ENCODE measurements at regions not wholly inside any gene's neighbourhood (a gene's known extent, or its start where the extent isn't known, plus 50 kb on each side); places are given as distances from the start of the nearest gene placed in this dataset.

DNA sequence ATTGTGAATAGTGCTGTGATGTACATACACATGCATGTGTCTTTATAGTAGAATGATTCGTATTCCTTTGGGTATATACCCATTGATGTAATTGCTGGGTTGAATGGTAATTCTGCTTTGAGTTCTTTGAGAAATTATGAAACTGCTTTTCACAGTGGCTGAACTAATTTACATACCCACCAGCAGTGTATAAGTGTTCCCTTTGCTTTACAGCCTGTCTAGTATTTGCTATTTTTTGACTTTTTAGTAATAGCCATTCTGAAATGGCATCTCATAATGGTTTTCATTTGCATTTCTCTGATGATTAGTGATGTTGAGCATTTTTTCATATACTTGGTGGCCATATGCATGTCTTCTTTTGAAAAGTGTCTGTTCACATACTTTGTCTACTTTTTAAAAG lies 54.5 kb upstream of the FAM78B start:
- DNase-seq (ENCODE audit: low read depth in 2 of 2): no peak

DNA sequence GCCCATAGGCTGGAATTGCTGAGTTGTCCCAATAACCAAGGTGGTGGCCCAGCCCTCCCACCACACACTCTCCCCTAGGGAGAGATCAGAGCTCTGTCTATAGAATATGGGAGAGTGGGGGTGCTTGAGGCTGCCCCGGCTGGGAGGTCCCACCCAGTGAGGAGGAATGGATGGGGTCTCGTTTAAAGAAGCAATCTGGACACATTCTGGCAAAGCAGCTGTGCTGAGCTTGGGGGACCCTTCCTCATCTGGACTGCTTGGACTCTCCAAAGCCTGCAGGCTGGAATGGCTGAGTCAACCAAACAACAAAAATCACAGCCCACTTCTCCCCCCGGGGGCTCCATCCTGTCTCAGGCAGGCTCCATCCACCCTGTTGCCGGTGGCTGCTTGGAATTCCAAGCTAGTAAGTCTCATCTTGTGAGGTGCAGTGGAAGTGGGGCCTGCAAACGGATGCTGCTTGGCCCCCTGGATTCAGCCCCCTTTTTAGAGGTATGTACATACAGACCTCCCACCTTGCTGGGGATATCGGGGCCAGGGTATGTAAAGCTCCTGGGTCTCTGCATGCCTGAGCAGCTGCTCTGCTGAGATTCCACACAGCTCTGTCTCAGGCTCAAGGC lies 67.1 kb upstream of the FAM78B start:
- no peak for DNase-seq (ENCODE audit: low read depth in 2 of 2)

DNA sequence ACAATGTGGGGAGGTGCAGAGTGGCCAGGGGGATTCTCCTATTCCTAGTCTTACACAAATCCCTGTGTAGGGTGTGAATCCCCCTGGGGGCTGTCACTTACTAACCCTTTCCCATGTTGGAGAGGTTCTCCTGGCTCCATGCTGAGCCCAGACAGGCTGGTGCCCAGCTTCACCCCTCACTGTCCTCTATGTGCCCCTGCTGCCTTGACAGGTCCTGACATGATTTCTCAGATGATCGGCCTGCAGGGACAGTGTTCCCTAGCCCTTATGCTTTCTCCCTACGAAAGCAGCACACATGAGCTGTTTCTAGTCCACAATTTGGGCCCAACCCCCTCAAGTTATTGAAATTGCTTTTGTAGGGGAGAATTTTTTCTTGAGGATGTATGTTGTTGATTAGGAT lies 68.9 kb upstream of the FAM78B start:
- no peak for DNase-seq (ENCODE audit: low read depth in 2 of 2)

DNA sequence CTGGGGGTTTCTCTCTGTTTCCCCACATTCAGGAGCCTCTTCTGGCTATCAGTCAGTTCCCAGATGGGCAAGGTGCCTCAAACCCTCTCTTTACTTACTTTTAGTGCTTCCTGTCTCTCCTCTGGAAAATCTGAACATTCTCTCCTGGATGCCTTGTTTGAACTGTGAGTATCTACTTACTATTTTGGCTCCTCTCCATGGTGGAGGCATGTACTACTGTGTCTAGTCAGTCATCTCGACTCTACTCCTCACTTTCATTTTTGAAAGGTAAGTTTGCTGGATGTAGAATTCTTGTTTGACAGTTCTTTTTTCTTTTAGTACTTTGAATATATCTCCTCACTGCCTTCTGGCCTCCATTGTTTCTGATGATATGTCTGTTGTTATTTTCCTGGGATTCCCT lies 70.9 kb upstream of the FAM78B start:
- no peak for DNase-seq (ENCODE audit: low read depth in 2 of 2)

DNA sequence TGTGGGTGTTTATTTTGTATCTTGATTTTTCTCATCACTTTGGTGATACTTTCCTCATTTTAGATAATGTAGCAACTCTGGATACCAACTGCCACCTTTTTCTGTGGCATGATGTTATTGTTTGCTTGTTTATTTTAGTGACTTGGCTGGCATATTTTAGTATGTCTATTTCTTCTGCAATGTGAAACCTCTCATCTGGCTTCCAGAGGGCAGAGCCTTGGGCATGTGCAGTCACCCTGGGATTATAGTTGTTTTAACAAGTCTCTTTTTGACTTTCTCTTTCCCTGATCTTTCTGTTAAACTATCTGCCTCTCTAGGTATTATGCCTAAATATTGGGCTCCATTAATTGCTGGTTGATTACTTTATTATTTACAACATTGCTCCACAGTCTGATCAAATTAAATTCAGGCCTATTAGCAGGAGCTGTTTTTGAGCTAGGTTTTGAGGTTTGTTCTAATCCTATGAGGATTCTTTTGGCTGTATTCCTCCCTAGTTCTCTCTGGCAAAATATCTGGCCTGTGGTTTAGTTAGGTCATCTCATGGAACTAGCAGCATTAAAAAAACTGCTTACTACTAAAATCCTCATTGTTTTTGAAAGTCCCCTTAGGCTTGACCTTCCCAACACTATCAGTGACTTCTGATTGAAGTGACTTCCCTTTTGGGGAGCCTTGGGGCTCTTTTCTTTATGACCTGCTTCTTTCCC lies 86.4 kb upstream of the FAM78B start:
- no peak for DNase-seq (ENCODE audit: low read depth in 2 of 2)

DNA sequence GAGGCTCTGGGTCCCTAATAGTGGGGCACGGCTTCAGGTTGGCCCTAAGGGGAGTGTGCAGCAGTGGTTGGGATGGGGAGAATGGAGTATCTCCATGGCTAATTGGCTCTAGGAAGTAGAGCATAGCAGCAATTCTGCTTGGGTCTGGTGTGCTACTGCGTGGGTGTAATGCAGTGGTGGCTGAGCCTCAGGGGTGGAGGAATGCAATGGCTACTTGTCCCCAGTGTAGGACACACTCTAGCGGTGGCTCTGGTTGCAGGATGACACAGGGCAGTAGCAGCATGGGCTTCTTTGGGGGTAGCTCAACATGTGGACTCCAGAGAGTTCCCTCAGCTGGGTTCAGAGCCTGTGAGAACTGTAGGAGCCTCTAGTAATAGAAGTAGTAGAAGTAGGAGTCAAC lies 91.2 kb upstream of the FAM78B start:
- no peak for DNase-seq (ENCODE audit: low read depth in 2 of 2)

DNA sequence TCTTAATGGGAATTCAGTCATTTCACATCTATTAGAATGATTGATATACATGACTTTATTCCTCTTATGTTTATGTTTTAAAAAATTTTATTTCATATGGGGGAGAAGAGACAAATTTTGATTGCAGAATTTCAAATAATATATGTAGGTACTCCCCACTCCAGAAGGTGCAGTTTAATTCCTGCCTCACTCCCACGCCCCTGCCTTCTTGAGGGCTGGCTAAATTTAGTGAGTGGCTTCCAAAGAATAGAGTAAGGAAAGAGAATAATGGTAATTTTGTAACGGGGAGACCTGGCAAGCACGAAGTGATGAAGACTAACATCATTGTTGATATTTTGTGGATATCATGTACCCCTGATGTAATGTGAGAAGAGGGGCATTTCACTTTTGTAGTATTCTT lies 94.7 kb upstream of the FAM78B start:
- no peak for DNase-seq (ENCODE audit: low read depth in 2 of 2)

DNA sequence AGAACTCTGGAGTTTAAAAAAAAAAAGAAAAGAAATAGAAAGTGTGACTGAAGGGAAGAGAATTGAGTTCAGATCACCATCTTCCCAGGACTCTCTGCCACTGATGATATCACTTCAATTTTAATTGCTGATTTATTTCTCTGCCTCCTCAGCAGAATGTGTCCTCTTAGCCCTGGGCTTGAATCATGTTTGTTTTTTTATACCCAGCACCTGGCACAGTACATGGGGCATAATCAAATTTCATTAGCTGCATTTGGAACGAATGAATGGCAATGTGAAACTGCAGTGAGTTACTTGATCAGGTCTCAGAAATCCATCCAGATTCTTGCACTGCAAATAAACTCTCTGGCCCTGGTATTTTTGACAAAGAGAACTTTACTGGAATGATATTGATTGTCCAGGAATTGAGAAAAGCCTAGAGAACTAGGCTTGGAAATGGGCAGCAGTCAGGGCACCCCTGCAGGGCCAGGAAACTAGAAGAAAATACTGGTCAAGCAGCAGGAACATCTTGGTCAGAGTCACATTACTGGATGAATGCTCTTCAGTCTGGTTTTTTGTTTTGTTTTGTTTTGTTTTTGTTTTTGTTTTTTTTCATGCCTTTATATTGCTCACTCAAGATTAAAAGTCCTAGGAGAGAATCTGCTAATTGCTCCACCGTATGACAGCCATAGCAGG lies 103.8 kb upstream of the FAM78B start:
- DNase-seq (ENCODE audit: low read depth in 2 of 2): no peak

DNA sequence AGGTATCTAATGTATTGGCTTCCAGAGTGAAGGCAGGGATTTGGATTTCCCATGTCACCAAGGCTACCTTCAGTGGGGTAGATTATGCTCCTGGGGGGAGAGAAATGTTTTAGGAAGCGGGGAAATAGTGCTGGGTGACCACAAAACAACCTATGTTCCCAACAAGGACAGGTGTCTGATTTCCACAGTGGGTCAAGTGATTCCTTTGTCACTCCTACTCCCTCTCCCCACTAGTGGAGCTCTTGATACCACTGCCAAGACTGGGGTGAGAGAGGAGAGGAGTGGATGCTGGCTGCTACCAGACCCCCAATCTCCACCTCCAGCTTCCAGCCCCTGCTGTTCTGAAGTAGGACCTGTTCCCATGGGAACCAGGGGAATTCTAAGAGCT lies 104.3 kb upstream of the FAM78B start:
- no peak for DNase-seq (ENCODE audit: low read depth in 2 of 2)

DNA sequence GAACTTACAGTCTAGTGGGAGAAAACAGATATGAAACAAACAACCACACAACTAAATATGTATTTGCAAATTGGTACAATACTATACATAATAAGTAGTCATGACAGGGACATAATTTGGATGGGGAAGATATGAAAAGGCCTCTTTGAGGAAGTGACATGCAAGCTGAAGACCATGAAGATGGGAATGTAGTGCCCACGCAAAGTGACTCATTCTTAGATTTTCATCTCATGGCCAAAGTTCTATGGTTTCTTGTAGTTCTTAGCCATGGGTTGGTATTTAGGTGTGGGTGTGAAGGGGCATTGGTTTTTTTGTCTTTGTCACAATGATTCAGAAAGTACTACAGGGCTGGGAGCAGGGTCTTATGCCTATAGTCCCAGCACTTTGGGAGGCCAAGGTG lies 105.4 kb upstream of the FAM78B start:
- DNase-seq (ENCODE audit: low read depth in 2 of 2): no peak

DNA sequence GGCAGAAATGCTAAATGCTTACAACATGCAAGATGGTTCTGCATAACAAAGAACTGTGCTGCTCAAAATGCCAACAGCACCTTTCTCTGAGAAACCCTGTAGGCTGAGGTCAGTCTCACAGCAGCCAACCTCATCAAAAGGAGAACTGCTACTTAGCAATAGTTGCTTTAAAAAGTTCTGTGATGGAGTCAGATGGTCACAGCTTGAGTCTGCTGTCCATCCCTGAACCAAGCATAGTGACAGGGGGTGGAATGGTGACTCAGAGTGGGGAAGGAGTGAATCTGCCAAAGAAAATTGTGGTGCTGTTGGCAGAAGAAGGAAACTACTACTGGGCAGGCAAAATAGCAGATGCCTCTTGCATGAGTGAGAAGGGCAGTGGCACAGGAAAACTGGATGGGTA lies 106.0 kb upstream of the FAM78B start:
- DNase-seq (ENCODE audit: low read depth in 2 of 2): no peak

DNA sequence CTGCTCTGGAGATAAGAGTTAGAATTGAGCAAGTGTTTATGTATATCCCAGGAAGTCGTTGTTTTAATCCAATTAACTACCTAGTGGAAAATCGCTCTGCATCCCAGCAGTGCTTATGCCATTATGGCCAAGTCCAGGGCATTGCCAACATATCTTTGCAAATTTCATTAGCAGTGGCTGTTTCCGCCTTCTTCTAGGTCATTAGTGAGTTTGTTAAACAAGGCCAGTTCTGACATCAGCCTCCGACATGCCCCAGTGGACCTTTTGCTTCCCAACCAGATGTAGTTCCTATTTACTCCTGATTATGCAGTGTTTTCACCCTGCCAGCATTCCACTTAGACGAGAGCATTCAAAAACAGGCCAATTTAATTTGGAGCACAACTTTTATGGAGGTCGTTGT lies 106.8 kb upstream of the FAM78B start:
- DNase-seq (ENCODE audit: low read depth in 2 of 2): no peak

DNA sequence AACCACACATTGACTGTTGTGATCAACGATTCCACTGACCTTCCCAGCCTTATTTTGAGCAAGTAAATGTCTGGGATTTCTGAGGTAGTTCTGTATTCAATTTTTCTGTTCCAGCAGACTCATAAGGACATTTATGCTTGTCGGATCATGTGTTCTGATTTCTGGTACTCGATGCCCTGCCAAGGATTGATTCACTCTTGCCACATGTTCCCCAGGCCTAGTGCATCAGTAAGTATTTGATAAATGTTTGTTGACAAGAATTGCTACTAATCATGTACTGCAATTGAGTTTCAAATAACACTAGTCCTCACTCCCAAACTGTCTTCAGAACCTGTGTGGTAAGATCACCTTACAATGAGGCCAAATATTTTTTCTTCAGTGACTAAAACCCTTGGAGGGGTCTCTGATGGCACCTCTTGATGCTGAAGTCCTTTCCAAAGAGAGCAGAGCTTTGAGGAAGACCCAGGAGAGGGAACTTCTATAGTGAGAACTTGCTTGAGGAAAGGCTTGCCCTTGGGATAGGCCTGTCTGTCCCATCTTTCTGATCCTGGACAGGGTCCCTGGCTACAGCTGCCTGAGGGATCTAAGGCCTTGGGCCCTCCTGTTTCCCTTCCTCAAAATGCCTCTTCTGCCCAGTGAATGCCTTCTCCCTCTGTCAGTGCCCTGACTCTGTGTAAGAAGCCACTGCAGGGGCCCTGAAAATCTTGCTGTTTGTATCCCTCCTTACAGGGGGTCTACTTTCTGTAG lies 115.8 kb upstream of the FAM78B start:
- DNase-seq (ENCODE audit: low read depth in 2 of 2): no peak

DNA sequence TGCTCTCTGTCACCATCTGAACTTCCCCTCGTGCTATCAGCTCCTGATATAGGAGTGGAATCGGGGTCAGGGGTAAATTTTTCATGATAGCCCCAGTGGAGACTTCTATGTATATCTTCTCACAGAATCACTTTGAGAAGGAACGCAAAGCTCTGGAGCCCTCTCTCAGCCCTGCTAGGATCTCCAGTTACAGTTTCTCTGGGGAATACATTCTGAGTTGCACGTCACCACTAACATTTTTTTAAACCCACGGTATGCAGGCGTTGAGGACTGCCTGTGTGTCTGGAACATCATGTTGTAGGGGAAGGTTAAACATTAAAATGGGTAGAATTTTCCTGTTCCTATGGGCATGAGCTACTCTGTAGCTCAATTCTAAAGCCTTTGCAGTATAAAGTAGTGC lies 116.4 kb upstream of the FAM78B start:
- DNase-seq (ENCODE audit: low read depth in 2 of 2): no peak

DNA sequence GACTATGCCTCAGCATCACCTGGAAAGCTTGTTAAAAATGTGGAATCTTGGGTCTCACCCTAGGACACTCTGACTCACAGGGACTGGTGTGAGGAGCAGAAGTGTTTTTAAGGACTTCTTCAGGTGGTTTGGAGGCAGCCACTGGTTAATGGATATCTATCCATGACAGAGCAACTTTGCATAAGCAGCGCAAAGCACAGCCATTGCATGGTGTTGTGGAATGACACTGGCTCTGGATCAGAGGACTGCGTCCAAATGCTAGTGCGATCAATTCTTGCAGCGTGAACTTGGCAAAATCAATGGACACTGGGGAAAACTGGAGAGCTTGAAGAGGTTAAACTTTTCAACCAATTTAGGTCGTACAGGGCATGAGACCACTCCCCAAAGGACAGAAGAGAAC lies 116.8 kb upstream of the FAM78B start:
- DNase-seq (ENCODE audit: low read depth in 2 of 2): no peak

DNA sequence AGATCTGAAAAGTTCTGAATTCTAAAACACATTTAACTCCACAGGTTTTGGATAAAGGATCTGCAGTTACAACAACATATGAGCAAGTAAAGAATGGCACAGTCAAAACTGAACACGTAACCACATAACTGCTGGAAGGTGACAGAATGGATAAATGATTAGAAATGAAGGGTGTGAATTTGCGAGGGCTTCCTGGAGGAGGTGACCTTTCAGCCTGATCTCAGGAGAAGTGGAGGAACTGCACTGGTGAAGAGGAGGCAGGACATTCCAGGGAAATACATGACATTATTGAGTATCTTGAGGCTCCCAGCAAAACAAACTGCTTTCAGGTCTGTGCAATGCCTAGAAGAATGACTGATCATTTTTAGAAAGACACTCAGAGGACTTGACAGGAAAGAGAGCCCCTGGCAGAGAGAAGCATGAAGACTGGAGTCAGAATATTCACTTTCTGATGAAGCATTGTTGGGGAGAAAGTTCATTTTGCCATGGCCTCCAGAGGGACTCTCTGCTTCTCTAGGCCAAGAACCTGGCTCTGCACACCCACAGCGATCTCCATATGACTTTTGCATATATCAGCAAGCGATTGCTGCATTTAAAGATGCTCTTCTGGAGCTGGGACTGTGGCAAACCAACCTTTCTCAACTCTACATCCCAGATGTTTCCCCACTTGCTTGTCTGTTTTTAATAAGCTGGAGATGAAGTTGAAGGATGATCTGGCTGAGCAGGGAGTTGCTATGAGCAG lies 122.7 kb upstream of the FAM78B start:
- no peak for DNase-seq (ENCODE audit: low read depth in 2 of 2)

DNA sequence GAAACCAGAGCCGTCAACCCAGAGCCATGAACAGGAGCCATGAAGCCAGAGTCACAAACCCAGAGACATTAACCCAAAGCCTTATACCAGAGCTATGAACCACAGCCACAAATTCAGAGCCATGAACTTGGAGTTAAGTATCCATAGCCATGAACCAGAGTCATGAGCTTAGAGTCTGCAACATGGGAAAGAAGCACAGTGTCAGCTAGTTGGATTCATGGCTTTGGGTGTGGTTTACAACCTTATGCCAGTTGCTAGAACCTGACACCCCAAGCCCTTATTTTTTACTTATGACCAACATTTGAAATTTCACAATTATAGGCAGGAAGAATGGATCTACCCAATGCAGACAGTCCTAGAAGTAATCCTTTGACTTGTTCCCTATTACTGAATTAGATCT lies 128.9 kb upstream of the FAM78B start:
- DNase-seq (ENCODE audit: low read depth in 2 of 2): no peak

DNA sequence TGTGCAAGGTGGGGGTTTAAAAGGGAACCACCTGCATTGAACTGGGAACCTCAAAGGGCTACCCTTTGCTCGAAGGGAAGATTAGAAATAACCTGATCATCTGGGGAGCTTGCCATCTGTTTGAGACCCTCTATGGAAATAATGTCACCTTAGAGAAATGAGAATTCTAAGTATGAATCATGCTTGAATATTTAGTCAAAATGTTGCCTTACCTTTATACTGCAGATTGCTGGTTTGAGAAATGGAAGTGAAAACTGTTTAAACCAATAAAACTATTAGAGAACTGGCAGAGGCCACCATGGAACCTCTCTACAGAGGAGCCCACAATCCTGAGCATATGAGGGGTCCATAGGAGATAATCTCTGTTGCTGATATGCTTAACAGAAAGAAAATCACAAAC lies 131.2 kb upstream of the FAM78B start:
- DNase-seq (ENCODE audit: low read depth in 2 of 2): no peak

DNA sequence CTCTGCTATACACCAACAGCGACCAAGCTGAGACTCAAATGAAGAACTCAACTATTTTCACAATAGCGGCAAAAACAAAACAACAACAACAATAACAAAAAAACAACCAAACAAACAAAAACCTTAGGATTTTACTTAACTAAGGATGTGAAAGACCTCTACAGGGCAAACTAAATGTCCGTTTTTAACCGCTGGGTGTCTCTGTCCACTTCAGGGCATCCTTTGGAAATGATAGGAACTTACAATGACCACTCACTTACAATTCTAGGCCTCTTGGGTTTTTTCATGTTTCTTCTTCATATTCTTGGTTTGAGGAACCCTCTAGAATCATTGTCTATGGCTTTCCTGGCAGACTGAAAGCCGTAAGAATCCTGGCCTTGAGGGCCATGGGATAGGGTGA lies 134.0 kb upstream of the FAM78B start:
- no peak for DNase-seq (ENCODE audit: low read depth in 2 of 2)

DNA sequence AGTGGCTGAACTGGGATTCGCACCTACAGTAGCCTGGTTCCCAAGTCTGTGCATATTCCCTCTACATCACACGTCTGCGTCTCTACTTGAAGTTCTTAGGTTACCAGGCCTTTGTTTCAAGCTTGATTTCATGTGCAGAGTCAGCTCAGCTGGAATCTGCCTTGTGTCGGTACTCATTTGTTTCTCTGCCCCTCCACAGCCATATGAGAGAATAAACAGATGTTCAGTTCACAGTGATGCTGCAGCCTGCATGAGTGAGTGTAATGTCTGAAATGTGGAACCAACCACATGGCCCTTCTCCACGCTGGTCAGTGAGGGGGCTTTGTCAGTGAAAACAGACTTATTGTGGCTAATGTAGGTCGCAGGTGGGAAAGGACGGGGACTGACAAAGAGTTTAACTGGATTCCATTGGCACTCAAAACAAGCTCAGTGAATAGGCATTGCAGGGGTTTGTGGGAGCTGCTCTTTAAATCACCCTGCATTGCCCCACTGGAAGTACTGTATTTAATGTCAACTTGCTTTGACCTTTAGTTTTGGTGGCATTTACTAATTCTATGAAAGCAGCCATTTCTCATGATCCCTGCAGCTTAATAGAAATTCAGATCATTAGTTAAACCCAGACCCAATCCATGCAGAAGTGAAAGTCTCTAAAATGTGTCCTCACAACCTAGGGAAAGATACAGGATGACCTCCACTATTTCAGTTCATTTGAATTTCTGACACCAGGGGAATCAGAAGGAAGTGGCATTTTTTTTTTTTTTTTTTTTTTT lies 136.4 kb upstream of the FAM78B start:
- DNase-seq (ENCODE audit: low read depth in 2 of 2): no peak

DNA sequence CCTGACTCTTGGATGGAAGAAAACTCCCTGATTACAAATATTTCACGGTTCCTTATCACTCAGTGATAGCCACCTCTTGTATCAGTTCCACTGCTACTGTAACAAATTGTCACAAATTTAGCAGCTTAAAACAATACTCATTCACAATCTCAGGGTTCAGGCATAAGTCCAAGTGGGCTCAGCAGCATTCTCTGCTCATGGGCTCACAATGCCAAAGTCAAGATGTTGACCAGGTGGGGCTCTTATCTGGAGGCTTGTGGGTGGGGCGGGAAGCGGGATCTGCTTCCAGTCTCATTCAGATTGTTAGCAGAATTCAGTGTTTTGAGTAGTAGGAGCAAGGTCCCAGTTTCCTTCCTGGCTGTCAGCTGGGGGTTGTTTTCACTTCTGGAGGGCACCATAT lies 137.3 kb upstream of the FAM78B start:
- no peak for DNase-seq (ENCODE audit: low read depth in 2 of 2)
